ENCODE measurements at regions not wholly inside any gene's neighbourhood (a gene's known extent, or its start where the extent isn't known, plus 50 kb on each side); places are given as distances from the start of the nearest gene placed in this dataset.

- CTCF ChIA-PET: no interaction called here
- Mint-ChIP-seq H3K4me1 (no peaks in the 10 kb centered on the region), H3K4me3 (no peak overlapping the region), H3K9me3 (no peaks in the 10 kb centered on the region), H3K36me3 (ENCODE audit: low read depth) (no peaks in the 10 kb centered on the region), H3K27ac (no peak overlapping the region), H3K27me3 (no peaks in the 10 kb centered on the region)
- POLR2A ChIA-PET: no interaction called here
- DNase-seq: no peak
- no peak for ATAC-seq (ENCODE audit: low read depth)
- TF ChIP-seq CTCF (IDR thresholded peaks at IDR 0.05): no peak
- intact Hi-C loops (cut with micrococcal nuclease): no loop called here
Observed at GRCh38 chr2:8082840-8083239, 599.0 kb upstream of the ID2 start.

DNA sequence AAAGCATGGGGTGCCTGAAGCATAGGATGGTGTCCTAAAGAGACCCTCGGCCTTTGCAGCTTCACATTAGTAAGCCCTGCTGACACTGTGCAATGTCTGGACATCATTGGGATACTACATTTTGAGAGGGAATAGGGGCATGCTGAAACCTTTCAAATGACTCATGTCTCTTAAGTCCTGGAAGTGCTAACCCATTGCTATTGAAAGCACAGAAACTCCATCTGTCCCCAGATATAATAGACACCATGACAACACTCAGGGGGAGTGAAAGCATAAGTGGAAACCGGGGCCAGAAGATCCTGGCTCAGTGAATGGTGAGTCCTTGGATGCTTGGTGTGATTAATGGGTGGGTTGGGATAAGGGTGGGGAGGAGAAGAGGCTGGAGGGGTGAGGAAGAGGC lies 595.5 kb upstream of the ID2 start:
- intact Hi-C loops (cut with micrococcal nuclease): no loop called here
- no peaks in the 10 kb centered on the region for H3K4me1 Mint-ChIP-seq
- no peak for TF ChIP-seq CTCF (IDR thresholded peaks at IDR 0.05)
- ATAC-seq (ENCODE audit: low read depth) (no peak), DNase-seq (no peak)
- no peaks in the 10 kb centered on the region for H3K27me3 Mint-ChIP-seq
- POLR2A ChIA-PET: no interaction called here
- H3K4me3 Mint-ChIP-seq: no peak overlapping the region
- CTCF ChIA-PET: no interaction called here
- no peaks in the 10 kb centered on the region for H3K36me3 Mint-ChIP-seq (ENCODE audit: low read depth)
- no peaks in the 10 kb centered on the region for H3K9me3 Mint-ChIP-seq
- H3K27ac Mint-ChIP-seq: no peak overlapping the region

GRCh38 chr2:8086796-8087479 lies 594.9 kb upstream of the ID2 start:
- no peaks in the 10 kb centered on the region for H3K4me1 Mint-ChIP-seq
- DNase-seq (no peak), ATAC-seq (ENCODE audit: low read depth) (no peak)
- H3K36me3 Mint-ChIP-seq (ENCODE audit: low read depth): no peaks in the 10 kb centered on the region
- H3K9me3 Mint-ChIP-seq: no peaks in the 10 kb centered on the region
- intact Hi-C loops (cut with micrococcal nuclease): no loop called here
- H3K27me3 Mint-ChIP-seq: no peaks in the 10 kb centered on the region
- no peak overlapping the region for H3K27ac Mint-ChIP-seq
- TF ChIP-seq CTCF (IDR thresholded peaks at IDR 0.05): no peak
- ChIA-PET POLR2A (no interaction called here), CTCF (no interaction called here)
- H3K4me3 Mint-ChIP-seq: no peak overlapping the region

GRCh38 chr2:8087480-8087840 lies 594.4 kb upstream of the ID2 start:
- no peak for TF ChIP-seq CTCF (IDR thresholded peaks at IDR 0.05)
- Mint-ChIP-seq H3K36me3 (ENCODE audit: low read depth) (no peaks in the 10 kb centered on the region), H3K4me1 (no peaks in the 10 kb centered on the region), H3K27ac (no peak overlapping the region), H3K27me3 (no peaks in the 10 kb centered on the region), H3K9me3 (no peaks in the 10 kb centered on the region), H3K4me3 (no peak overlapping the region)
- DNase-seq (no peak), ATAC-seq (ENCODE audit: low read depth) (no peak)
- intact Hi-C loops (cut with micrococcal nuclease): no loop called here
- POLR2A ChIA-PET: no interaction called here
- CTCF ChIA-PET: no interaction called here

- no peak overlapping the region for H3K27ac Mint-ChIP-seq
- ATAC-seq (ENCODE audit: low read depth) (no peak), DNase-seq (no peak)
- H3K36me3 Mint-ChIP-seq (ENCODE audit: low read depth): no peaks in the 10 kb centered on the region
- POLR2A ChIA-PET: no interaction called here
- TF ChIP-seq CTCF (IDR thresholded peaks at IDR 0.05): no peak
- CTCF ChIA-PET: no interaction called here
- intact Hi-C loops (cut with micrococcal nuclease): no loop called here
- no peak overlapping the region for H3K4me3 Mint-ChIP-seq
- H3K4me1 Mint-ChIP-seq: no peaks in the 10 kb centered on the region
- no peaks in the 10 kb centered on the region for H3K9me3 Mint-ChIP-seq
- H3K27me3 Mint-ChIP-seq: no peaks in the 10 kb centered on the region
Observed at GRCh38 chr2:8088810-8089209, 593.0 kb upstream of the ID2 start.

Measured in activated B cell treated with CpG ODN at 0.5 μM for 24 hours (primary cell).